ENCODE measurements at regions not wholly inside any gene's neighbourhood (a gene's known extent, or its start where the extent isn't known, plus 50 kb on each side); places are given as distances from the start of the nearest gene placed in this dataset.

- H3K79me2 ChIP-seq (ENCODE audit: control insufficient read depth, insufficient read depth, low read length): no peaks in the 10 kb centered on the region
- H2AFZ ChIP-seq (ENCODE audit: control insufficient read depth, low read depth, low read length): no peak overlapping the region
- TF ChIP-seq SMARCA5 (IDR thresholded peaks at IDR 0.05) (no peak), ESRRA (IDR thresholded peaks at IDR 0.05; ENCODE audit: low read length) (no peak), HCFC1 (IDR thresholded peaks at IDR 0.05; ENCODE audit: low read length) (no peak), STAT1 (conservative IDR thresholded peaks at IDR 0.05) (no peak), BHLHE40 (IDR thresholded peaks at IDR 0.05; ENCODE audit: borderline replicate concordance in 1 of 2, low read depth in 2 of 2, low read length in 1 of 2) (no peak), NBN (IDR thresholded peaks at IDR 0.05) (no peak), MTA3 (IDR thresholded peaks at IDR 0.05; ENCODE audit: borderline replicate concordance, low read length) (no peak), BCL11A (IDR thresholded peaks at IDR 0.05; ENCODE audit: low read depth, low read length) (no peak), ZSCAN29 (IDR thresholded peaks at IDR 0.05) (no peak), RCOR1 (conservative IDR thresholded peaks at IDR 0.05; ENCODE audit: low read depth, low read length) (no peak), CBX3 (IDR thresholded peaks at IDR 0.05; ENCODE audit: borderline replicate concordance, low read depth) (no peak), ZBED1 (IDR thresholded peaks at IDR 0.05; ENCODE audit: borderline replicate concordance) (no peak), WRNIP1 (IDR thresholded peaks at IDR 0.05; ENCODE audit: borderline replicate concordance, low read depth, low read length) (no peak), BRCA1 (IDR thresholded peaks at IDR 0.05; ENCODE audit: low read depth, low read length) (no peak), TCF3 (IDR thresholded peaks at IDR 0.05; ENCODE audit: borderline replicate concordance, insufficient read depth, low read depth, low read length) (no peak), YBX1 (IDR thresholded peaks at IDR 0.05) (no peak), ZNF622 (IDR thresholded peaks at IDR 0.05) (no peak), CBFB (IDR thresholded peaks at IDR 0.05; ENCODE audit: low read depth) (no peak)
- TF ChIP-seq, protein P1, sequence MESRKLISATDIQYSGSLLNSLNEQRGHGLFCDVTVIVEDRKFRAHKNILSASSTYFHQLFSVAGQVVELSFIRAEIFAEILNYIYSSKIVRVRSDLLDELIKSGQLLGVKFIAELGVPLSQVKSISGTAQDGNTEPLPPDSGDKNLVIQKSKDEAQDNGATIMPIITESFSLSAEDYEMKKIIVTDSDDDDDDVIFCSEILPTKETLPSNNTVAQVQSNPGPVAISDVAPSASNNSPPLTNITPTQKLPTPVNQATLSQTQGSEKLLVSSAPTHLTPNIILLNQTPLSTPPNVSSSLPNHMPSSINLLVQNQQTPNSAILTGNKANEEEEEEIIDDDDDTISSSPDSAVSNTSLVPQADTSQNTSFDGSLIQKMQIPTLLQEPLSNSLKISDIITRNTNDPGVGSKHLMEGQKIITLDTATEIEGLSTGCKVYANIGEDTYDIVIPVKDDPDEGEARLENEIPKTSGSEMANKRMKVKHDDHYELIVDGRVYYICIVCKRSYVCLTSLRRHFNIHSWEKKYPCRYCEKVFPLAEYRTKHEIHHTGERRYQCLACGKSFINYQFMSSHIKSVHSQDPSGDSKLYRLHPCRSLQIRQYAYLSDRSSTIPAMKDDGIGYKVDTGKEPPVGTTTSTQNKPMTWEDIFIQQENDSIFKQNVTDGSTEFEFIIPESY (IDR thresholded peaks at IDR 0.05): no peak
- ChIA-PET CTCF (no interaction called here), SMC1A (ENCODE audit: uncharacterized antibody, unreplicated experiment) (interaction anchor here (1.4 kb wide), 1 partner anchor 51 kb away, joined by 3 read pairs; no protein-coding TSS in a partner anchor), POLR2A (no interaction called here), RAD21 (ENCODE audit: unreplicated experiment) (no interaction called here)
- no peak overlapping the region for H3K4me3 ChIP-seq
- H4K20me1 ChIP-seq (ENCODE audit: control insufficient read depth, insufficient read depth): no peaks in the 10 kb centered on the region
- no peak overlapping the region for H3K9ac ChIP-seq (ENCODE audit: control insufficient read depth, insufficient read depth, low read length)
- H3K27ac ChIP-seq (ENCODE audit: control insufficient read depth, insufficient read depth): no peak overlapping the region
- intact Hi-C loops (cut with micrococcal nuclease; ENCODE audit: unreplicated experiment) (no loop called here), in situ Hi-C loops (cut with MboI) (no loop called here)
- no peak for FAIRE-seq
- no peak for DNase-seq (ENCODE audit: low read depth, low spot score)
- no peaks in the 10 kb centered on the region for H3K36me3 ChIP-seq (ENCODE audit: control insufficient read depth in 2 of 2, insufficient read depth in 2 of 2, low read length in 1 of 2)
- no peak overlapping the region for H3K4me2 ChIP-seq (ENCODE audit: control insufficient read depth, insufficient read depth)
- no peaks in the 10 kb centered on the region for H3K4me1 ChIP-seq (ENCODE audit: control insufficient read depth, insufficient read depth, low read length)
- WGBS (ENCODE audit: insufficient coverage, insufficient replicate concordance, low lambda C conversion rate, missing lambda C conversion rate): 67% methylated on average over 13 of the region's 13 CpGs
- H3K9me3 ChIP-seq (replicated peaks; ENCODE audit: control insufficient read depth, insufficient read depth, low read length): no peaks in the 10 kb centered on the region; the same call in 2 of the 3 replicates
- no TSS peak for BruUV-seq (replicated peaks)
- H3K27me3 ChIP-seq (replicated peaks in 1 of 2; ENCODE audit: control insufficient read depth in 2 of 2, insufficient read depth in 2 of 2, low read length in 1 of 2): no peaks in the 10 kb centered on the region
- ATAC-seq: no peak
Measured at GRCh38 chr2:44843641-44844310, 97.7 kb upstream of the SIX3 start.

Data from GM12878 (cell line).